NCI-H2171 treated with DMSO at 0.1 percent for 48 hours (cell line): ENCODE measurements at regions not wholly inside any gene's neighbourhood (a gene's known extent, or its start where the extent isn't known, plus 50 kb on each side); places are given as distances from the start of the nearest gene placed in this dataset.
"Not testable (repeated sequence)": the region's sequence is repeated elsewhere in the genome, so short reads cannot be mapped to it uniquely, and the experiment has no call there.

Experiments used
- DNase-seq: peaks from one replicate; lab custom pipeline; 2025; lab: John Stamatoyannopoulos, UW

- DNase-seq: no peak
Observed at GRCh38 chr4:8735236-8736089, 136.2 kb downstream of the HMX1 start.

GRCh38 chr4:8732681-8733243 is 138.9 kb downstream of the HMX1 start:
- no peak for DNase-seq

- DNase-seq: no peak
Observed at GRCh38 chr4:8732092-8732491, 139.5 kb downstream of the CPZ start.

GRCh38 chr4:8731364-8731763 is 138.8 kb downstream of the CPZ start:
- no peak for DNase-seq

GRCh38 chr4:8730681-8731080 is 138.1 kb downstream of the CPZ start:
- no peak for DNase-seq

- DNase-seq: no peak
Observed at GRCh38 chr4:8730159-8730558, 137.6 kb downstream of the CPZ start.

- DNase-seq: no peak
Observed at GRCh38 chr4:8729408-8730149, 137.0 kb downstream of the CPZ start.

- DNase-seq: no peak
Observed at GRCh38 chr4:8728536-8729407, 136.2 kb downstream of the CPZ start.

GRCh38 chr4:8727546-8728510 is 135.3 kb downstream of the CPZ start:
- DNase-seq: no peak

- DNase-seq: no peak
Observed at GRCh38 chr4:8727131-8727530, 134.6 kb downstream of the CPZ start.

- DNase-seq: no peak
Observed at GRCh38 chr4:8726344-8726851, 133.8 kb downstream of the CPZ start.

GRCh38 chr4:8725845-8726244 is 133.3 kb downstream of the CPZ start:
- DNase-seq: no peak

GRCh38 chr4:8725071-8725841 is 132.7 kb downstream of the CPZ start:
- no peak for DNase-seq

GRCh38 chr4:8724436-8725070 is 132.0 kb downstream of the CPZ start:
- no peak for DNase-seq

GRCh38 chr4:8723222-8723980 is 130.8 kb downstream of the CPZ start:
- DNase-seq: no peak

GRCh38 chr4:8722556-8722955 is 130.0 kb downstream of the CPZ start:
- no peak for DNase-seq

GRCh38 chr4:8721621-8722020 is 129.1 kb downstream of the CPZ start:
- no peak for DNase-seq

GRCh38 chr4:8719421-8719820 is 126.9 kb downstream of the CPZ start:
- DNase-seq: no peak

- not testable (repeated sequence) for DNase-seq
Observed at GRCh38 chr4:8717470-8717869, 124.9 kb downstream of the CPZ start.
